ENCODE measurements at regions not wholly inside any gene's neighbourhood (a gene's known extent, or its start where the extent isn't known, plus 50 kb on each side); places are given as distances from the start of the nearest gene placed in this dataset.
"Not testable (repeated sequence)": the region's sequence is repeated elsewhere in the genome, so short reads cannot be mapped to it uniquely, and the experiment has no call there.

- no peaks in the 10 kb centered on the region for H3K9me3 ChIP-seq (ENCODE audit: control insufficient read depth, insufficient read depth, low read depth, low read length)
Measured at GRCh38 chrX:106283841-106284240, 115.7 kb downstream of the PWWP3B start.

GRCh38 chrX:106284431-106285025 lies 116.4 kb downstream of the PWWP3B start:
- TF ChIP-seq CTCF (conservative IDR thresholded peaks at IDR 0.05 in 1 of 2, IDR thresholded peaks at IDR 0.05 in 1 of 2; ENCODE audit: low read depth in 1 of 2, low read length in 2 of 2) (no peak), EZH2 (IDR thresholded peaks at IDR 0.05; ENCODE audit: low read length, missing control alignments) (no peak)
- H3K4me2 ChIP-seq (ENCODE audit: extremely low read depth, insufficient read depth, low read length) = no peak overlapping the region
- no peaks in the 10 kb centered on the region for H3K4me1 ChIP-seq (ENCODE audit: control insufficient read depth, extremely low read depth, insufficient read depth, low read length)
- no peaks in the 10 kb centered on the region for H4K20me1 ChIP-seq (ENCODE audit: control insufficient read depth, extremely low read depth, insufficient read depth, low read length)
- no peak overlapping the region for H3K9ac ChIP-seq (ENCODE audit: insufficient read depth, low read length)
- H3K9me3 ChIP-seq (ENCODE audit: control insufficient read depth, insufficient read depth, low read depth, low read length) = no peaks in the 10 kb centered on the region
- H3K27ac ChIP-seq (ENCODE audit: insufficient read depth, low read length) = no peak overlapping the region
- H3K79me2 ChIP-seq (ENCODE audit: control insufficient read depth, insufficient read depth, low read length) = no peaks in the 10 kb centered on the region
- DNase-seq (ENCODE audit: low read depth in 2 of 2) = no peak
- H3K36me3 ChIP-seq (ENCODE audit: control insufficient read depth, insufficient read depth, low read length) = no peaks in the 10 kb centered on the region
- no peak overlapping the region for H2AFZ ChIP-seq (ENCODE audit: low read length)
- H3K27me3 ChIP-seq (ENCODE audit: control insufficient read depth, insufficient read depth, low read length) = no peaks in the 10 kb centered on the region
- no peak overlapping the region for H3K4me3 ChIP-seq (replicated peaks in 1 of 4; ENCODE audit: control extremely low read depth in 1 of 4, insufficient read depth in 1 of 4, low read depth in 3 of 4, low read length in 4 of 4)

More at GRCh38 chrX:106283841-106284240, 115.7 kb downstream of the PWWP3B start:
- no peak overlapping the region for H2AFZ ChIP-seq (ENCODE audit: low read length)
- no peak for DNase-seq (ENCODE audit: low read depth in 2 of 2)
- H3K4me2 ChIP-seq (ENCODE audit: extremely low read depth, insufficient read depth, low read length) = no peak overlapping the region
- no peak overlapping the region for H3K27ac ChIP-seq (ENCODE audit: insufficient read depth, low read length)
- no peaks in the 10 kb centered on the region for H3K36me3 ChIP-seq (ENCODE audit: control insufficient read depth, insufficient read depth, low read length)
- no peaks in the 10 kb centered on the region for H3K4me1 ChIP-seq (ENCODE audit: control insufficient read depth, extremely low read depth, insufficient read depth, low read length)
- no peaks in the 10 kb centered on the region for H3K79me2 ChIP-seq (ENCODE audit: control insufficient read depth, insufficient read depth, low read length)
- H3K27me3 ChIP-seq (ENCODE audit: control insufficient read depth, insufficient read depth, low read length) = no peaks in the 10 kb centered on the region
- TF ChIP-seq EZH2 (IDR thresholded peaks at IDR 0.05; ENCODE audit: low read length, missing control alignments) (no peak), CTCF (conservative IDR thresholded peaks at IDR 0.05 in 1 of 2, IDR thresholded peaks at IDR 0.05 in 1 of 2; ENCODE audit: low read depth in 1 of 2, low read length in 2 of 2) (no peak)
- no peaks in the 10 kb centered on the region for H4K20me1 ChIP-seq (ENCODE audit: control insufficient read depth, extremely low read depth, insufficient read depth, low read length)
- no peak overlapping the region for H3K4me3 ChIP-seq (replicated peaks in 1 of 4; ENCODE audit: control extremely low read depth in 1 of 4, insufficient read depth in 1 of 4, low read depth in 3 of 4, low read length in 4 of 4)
- H3K9ac ChIP-seq (ENCODE audit: insufficient read depth, low read length) = no peak overlapping the region

GRCh38 chrX:106286053-106286650 lies 118.0 kb downstream of the PWWP3B start:
- TF ChIP-seq EZH2 (IDR thresholded peaks at IDR 0.05; ENCODE audit: low read length, missing control alignments) (no peak), CTCF (conservative IDR thresholded peaks at IDR 0.05 in 1 of 2, IDR thresholded peaks at IDR 0.05 in 1 of 2; ENCODE audit: low read depth in 1 of 2, low read length in 2 of 2) (no peak)
- no peaks in the 10 kb centered on the region for H3K9me3 ChIP-seq (ENCODE audit: control insufficient read depth, insufficient read depth, low read depth, low read length)
- no peak overlapping the region for H3K9ac ChIP-seq (ENCODE audit: insufficient read depth, low read length)
- H3K4me1 ChIP-seq (ENCODE audit: control insufficient read depth, extremely low read depth, insufficient read depth, low read length) = no peaks in the 10 kb centered on the region
- DNase-seq (ENCODE audit: low read depth in 2 of 2) = peak in 1 of 2 donors; percentile 68
- H3K27me3 ChIP-seq (ENCODE audit: control insufficient read depth, insufficient read depth, low read length) = no peaks in the 10 kb centered on the region
- no peaks in the 10 kb centered on the region for H3K79me2 ChIP-seq (ENCODE audit: control insufficient read depth, insufficient read depth, low read length)
- no peak overlapping the region for H3K4me3 ChIP-seq (replicated peaks in 1 of 4; ENCODE audit: control extremely low read depth in 1 of 4, insufficient read depth in 1 of 4, low read depth in 3 of 4, low read length in 4 of 4)
- no peak overlapping the region for H3K27ac ChIP-seq (ENCODE audit: insufficient read depth, low read length)
- no peak overlapping the region for H2AFZ ChIP-seq (ENCODE audit: low read length)
- H3K4me2 ChIP-seq (ENCODE audit: extremely low read depth, insufficient read depth, low read length) = no peak overlapping the region
- no peaks in the 10 kb centered on the region for H4K20me1 ChIP-seq (ENCODE audit: control insufficient read depth, extremely low read depth, insufficient read depth, low read length)
- H3K36me3 ChIP-seq (ENCODE audit: control insufficient read depth, insufficient read depth, low read length) = no peaks in the 10 kb centered on the region

GRCh38 chrX:106290778-106291177 lies 122.7 kb downstream of the PWWP3B start:
- not testable (repeated sequence) for H3K4me1 ChIP-seq (ENCODE audit: control insufficient read depth, extremely low read depth, insufficient read depth, low read length); DNase-seq (ENCODE audit: low read depth in 2 of 2); H3K36me3 ChIP-seq (ENCODE audit: control insufficient read depth, insufficient read depth, low read length); H3K4me3 ChIP-seq (replicated peaks in 1 of 4; ENCODE audit: control extremely low read depth in 1 of 4, insufficient read depth in 1 of 4, low read depth in 3 of 4, low read length in 4 of 4); H3K9ac ChIP-seq (ENCODE audit: insufficient read depth, low read length); H3K9me3 ChIP-seq (ENCODE audit: control insufficient read depth, insufficient read depth, low read depth, low read length); H2AFZ ChIP-seq (ENCODE audit: low read length); H3K4me2 ChIP-seq (ENCODE audit: extremely low read depth, insufficient read depth, low read length); H3K79me2 ChIP-seq (ENCODE audit: control insufficient read depth, insufficient read depth, low read length); H3K27ac ChIP-seq (ENCODE audit: insufficient read depth, low read length); H4K20me1 ChIP-seq (ENCODE audit: control insufficient read depth, extremely low read depth, insufficient read depth, low read length); H3K27me3 ChIP-seq (ENCODE audit: control insufficient read depth, insufficient read depth, low read length)

All from fibroblast of lung (primary cell).